Keratinocyte (primary cell): ENCODE measurements at regions not wholly inside any gene's neighbourhood (a gene's known extent, or its start where the extent isn't known, plus 50 kb on each side); places are given as distances from the start of the nearest gene placed in this dataset.

ENCODE experiments used
- DNase-seq: peaks from one replicate; pipeline ENCODE4 v3.0.0-alpha.2; 2011; ENCODE audit warnings: low read depth, missing footprints, low spot score
- FAIRE-seq: peaks from 2 replicates; lab custom pipeline; 2011; peaks lifted over from hg19 to GRCh38; lab: Jason Lieb, UNC
- H2AFZ ChIP-seq: 2 replicates; pipeline ENCODE4 v1.6.0; 2012; ENCODE audit warnings: low read length, control low read depth, inconsistent platforms; ENCODE audit not compliant: control insufficient read depth
- H3K27ac ChIP-seq: 2 replicates; pipeline ENCODE4 v1.5.1; 2011; ENCODE audit warnings: low read length; ENCODE audit not compliant: control insufficient read depth, insufficient read depth
- H3K27me3 ChIP-seq: 3 replicates; pipeline ENCODE4 v1.6.0; 2011; ENCODE audit warnings: low read length; ENCODE audit not compliant: control insufficient read depth, insufficient read depth; ENCODE audit errors: extremely low read depth
- H3K36me3 ChIP-seq, 2 experiments: 2 replicates in 1 of 2; 3 replicates in 1 of 2; pipeline ENCODE4 v1.5.1; 2011; ENCODE audit warnings: low read length in 2 of 2, mild to moderate bottlenecking in 1 of 2; ENCODE audit not compliant: control insufficient read depth in 2 of 2, insufficient read depth in 2 of 2; ENCODE audit errors: extremely low read depth in 1 of 2
- H3K4me1 ChIP-seq: 3 replicates; pipeline ENCODE4 v1.5.1; 2011; ENCODE audit warnings: low read length; ENCODE audit not compliant: control insufficient read depth, insufficient read depth; ENCODE audit errors: extremely low read depth
- H3K4me2 ChIP-seq: 3 replicates; pipeline ENCODE4 v1.6.0; 2011; ENCODE audit warnings: low read depth, low read length; ENCODE audit not compliant: control insufficient read depth, insufficient read depth; ENCODE audit errors: extremely low read depth
- H3K4me3 ChIP-seq, 3 experiments: fragments of 200-600 bp in 1 of 3; sonication (generic) in 1 of 3; 2 replicates in 2 of 3; 3 replicates in 1 of 3; pipeline ENCODE4 v1.5.1; 2011 to 2016; ENCODE audit warnings: low read length in 3 of 3, mild to moderate bottlenecking in 3 of 3, control low read depth in 2 of 3, inconsistent platforms in 1 of 3, low read depth in 1 of 3, mixed read lengths in 1 of 3, mixed run types in 1 of 3, moderate library complexity in 1 of 3; ENCODE audit not compliant: control insufficient read depth in 2 of 3, insufficient read depth in 2 of 3; ENCODE audit errors: extremely low read depth in 1 of 3
- H3K79me2 ChIP-seq: 2 replicates; pipeline ENCODE4 v1.6.0; 2012; ENCODE audit warnings: low read length; ENCODE audit not compliant: control insufficient read depth, insufficient read depth
- H3K9ac ChIP-seq: 3 replicates; pipeline ENCODE4 v1.6.0; 2011; ENCODE audit warnings: low read length; ENCODE audit not compliant: control insufficient read depth, insufficient read depth; ENCODE audit errors: extremely low read depth
- H3K9me1 ChIP-seq: 3 replicates; pipeline ENCODE4 v1.6.0; 2011; ENCODE audit warnings: low read length; ENCODE audit not compliant: control insufficient read depth, insufficient read depth; ENCODE audit errors: extremely low read depth
- H3K9me3 ChIP-seq: 2 replicates; pipeline ENCODE4 v1.5.1; 2012; ENCODE audit warnings: low read depth, low read length; ENCODE audit not compliant: control insufficient read depth
- H4K20me1 ChIP-seq: 3 replicates; pipeline ENCODE4 v1.6.0; 2011; ENCODE audit warnings: low read length; ENCODE audit not compliant: control insufficient read depth, insufficient read depth; ENCODE audit errors: extremely low read depth
- CTCF ChIP-seq, 3 experiments: IDR thresholded peaks in 1 of 3; conservative IDR thresholded peaks in 1 of 3; optimal IDR thresholded peaks in 1 of 3; 2 replicates in 2 of 3; 3 replicates in 1 of 3; pipeline versions ENCODE3 to v1.5.1; 2011; ENCODE audit warnings: low read length in 3 of 3, mild to moderate bottlenecking in 3 of 3, moderate library complexity in 2 of 3, control low read depth in 1 of 3, inconsistent platforms in 1 of 3; ENCODE audit not compliant: insufficient read depth in 2 of 3; ENCODE audit errors: extremely low read depth in 1 of 3
- EZH2 ChIP-seq: IDR thresholded peaks from one replicate; pipeline ENCODE4 v1.6.1; 2012; ENCODE audit warnings: inconsistent platforms, mild to moderate bottlenecking, low read length, moderate library complexity
- dilution Hi-C: fragments of 300-500 bp; cut with MboI; formaldehyde crosslinking; loops from one replicate; pipeline ENCODE4 v1.7.0; 2020; ENCODE audit warnings: low sequenced_read_pairs; ENCODE audit not compliant: extremely low pct_ligation_motif_present

GRCh38 chr5:156043351-156043750 is 283.6 kb upstream of the SGCD start:
- Histone ChIP-seq H3K79me2 (no peaks in the 10 kb centered on the region), H3K36me3 (no peaks in the 10 kb centered on the region), H2AFZ (no peak overlapping the region), H3K9me3 (no peaks in the 10 kb centered on the region), H3K4me2 (no peak overlapping the region), H4K20me1 (no peaks in the 10 kb centered on the region), H3K9ac (no peak overlapping the region), H3K4me3 (no peak overlapping the region), H3K4me1 (no peaks in the 10 kb centered on the region), H3K27me3 (no peaks in the 10 kb centered on the region), H3K27ac (no peak overlapping the region), H3K9me1 (no peaks in the 10 kb centered on the region)
- FAIRE-seq (no peak), DNase-seq (no peak)
- dilution Hi-C loops, result no loop called here
- TF ChIP-seq EZH2 (no peak), CTCF (optimal IDR thresholded peaks at IDR 0.05 in 1 of 3, IDR thresholded peaks at IDR 0.05 in 1 of 3, conservative IDR thresholded peaks at IDR 0.05 in 1 of 3; ENCODE audit: extremely low read depth in 1 of 3, insufficient read depth in 2 of 3, low read length in 3 of 3) (no peak)

GRCh38 chr5:156051972-156052371 is 275.0 kb upstream of the SGCD start:
- Histone ChIP-seq H3K4me2 (no peak overlapping the region), H3K79me2 (no peaks in the 10 kb centered on the region)
- no peak for FAIRE-seq

More at GRCh38 chr5:156051972-156052371, 275.0 kb upstream of the SGCD start:
- H3K9ac ChIP-seq, result no peak overlapping the region
- TF ChIP-seq CTCF (optimal IDR thresholded peaks at IDR 0.05 in 1 of 3, IDR thresholded peaks at IDR 0.05 in 1 of 3, conservative IDR thresholded peaks at IDR 0.05 in 1 of 3; ENCODE audit: extremely low read depth in 1 of 3, insufficient read depth in 2 of 3, low read length in 3 of 3) (no peak), EZH2 (no peak)
- DNase-seq, result no peak
- no peaks in the 10 kb centered on the region for H3K36me3 ChIP-seq
- no peaks in the 10 kb centered on the region for H3K9me1 ChIP-seq
- no peaks in the 10 kb centered on the region for H4K20me1 ChIP-seq
- no peak overlapping the region for H3K27ac ChIP-seq
- no peaks in the 10 kb centered on the region for H3K27me3 ChIP-seq
- no peak overlapping the region for H3K4me3 ChIP-seq
- dilution Hi-C loops, result no loop called here
- no peaks in the 10 kb centered on the region for H3K9me3 ChIP-seq
- no peak overlapping the region for H2AFZ ChIP-seq
- no peaks in the 10 kb centered on the region for H3K4me1 ChIP-seq
